Cardiac fibroblast (primary cell): ENCODE measurements at regions not wholly inside any gene's neighbourhood (a gene's known extent, or its start where the extent isn't known, plus 50 kb on each side); places are given as distances from the start of the nearest gene placed in this dataset.

Experiments used
- DNase-seq, 2 donors: peaks; one replicate each; pipeline versions ENCODE4 v3.0.0 to v3.0.0-alpha.2; 2010; ENCODE audit warnings: low read depth in 2 of 2
- H3K4me3 ChIP-seq, 2 donors: replicated peaks in 1 of 2; 1 replicate in 1 of 2; 2 replicates in 1 of 2; pipeline ENCODE4 v1.5.1; 2011; ENCODE audit warnings: low read depth in 2 of 2, low read length in 2 of 2, mild to moderate bottlenecking in 2 of 2, moderate library complexity in 1 of 2
- TF ChIP-seq, protein P1 (sequence below): IDR thresholded peaks from one replicate; pipeline ENCODE4 v1.5.1; 2011; ENCODE audit warnings: low read depth, mild to moderate bottlenecking, low read length, inconsistent platforms

DNA sequence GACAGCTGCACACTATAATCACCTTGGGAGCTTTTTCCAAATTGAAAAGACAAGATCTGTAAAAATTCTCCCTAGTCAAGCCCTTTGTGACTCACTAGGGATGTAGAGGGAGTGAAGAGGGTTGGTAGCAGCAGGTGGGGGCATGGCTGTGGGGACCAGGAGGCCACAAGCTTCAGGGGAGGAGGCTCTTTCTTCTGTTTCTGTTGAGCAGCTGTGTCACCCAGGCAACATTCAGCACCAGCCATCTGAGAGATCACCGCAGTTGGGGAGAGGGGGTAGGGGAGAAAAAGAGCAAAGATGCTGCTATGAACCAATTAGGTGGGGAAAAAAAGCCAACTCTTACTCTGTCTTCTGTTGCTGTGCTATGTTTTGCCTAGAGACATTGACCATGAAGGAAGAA is 352.3 kb upstream of the MEIS1 start:
- no peak for DNase-seq
- H3K4me3 ChIP-seq = no peak overlapping the region
- TF ChIP-seq, protein P1, sequence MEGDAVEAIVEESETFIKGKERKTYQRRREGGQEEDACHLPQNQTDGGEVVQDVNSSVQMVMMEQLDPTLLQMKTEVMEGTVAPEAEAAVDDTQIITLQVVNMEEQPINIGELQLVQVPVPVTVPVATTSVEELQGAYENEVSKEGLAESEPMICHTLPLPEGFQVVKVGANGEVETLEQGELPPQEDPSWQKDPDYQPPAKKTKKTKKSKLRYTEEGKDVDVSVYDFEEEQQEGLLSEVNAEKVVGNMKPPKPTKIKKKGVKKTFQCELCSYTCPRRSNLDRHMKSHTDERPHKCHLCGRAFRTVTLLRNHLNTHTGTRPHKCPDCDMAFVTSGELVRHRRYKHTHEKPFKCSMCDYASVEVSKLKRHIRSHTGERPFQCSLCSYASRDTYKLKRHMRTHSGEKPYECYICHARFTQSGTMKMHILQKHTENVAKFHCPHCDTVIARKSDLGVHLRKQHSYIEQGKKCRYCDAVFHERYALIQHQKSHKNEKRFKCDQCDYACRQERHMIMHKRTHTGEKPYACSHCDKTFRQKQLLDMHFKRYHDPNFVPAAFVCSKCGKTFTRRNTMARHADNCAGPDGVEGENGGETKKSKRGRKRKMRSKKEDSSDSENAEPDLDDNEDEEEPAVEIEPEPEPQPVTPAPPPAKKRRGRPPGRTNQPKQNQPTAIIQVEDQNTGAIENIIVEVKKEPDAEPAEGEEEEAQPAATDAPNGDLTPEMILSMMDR = no peak

DNA sequence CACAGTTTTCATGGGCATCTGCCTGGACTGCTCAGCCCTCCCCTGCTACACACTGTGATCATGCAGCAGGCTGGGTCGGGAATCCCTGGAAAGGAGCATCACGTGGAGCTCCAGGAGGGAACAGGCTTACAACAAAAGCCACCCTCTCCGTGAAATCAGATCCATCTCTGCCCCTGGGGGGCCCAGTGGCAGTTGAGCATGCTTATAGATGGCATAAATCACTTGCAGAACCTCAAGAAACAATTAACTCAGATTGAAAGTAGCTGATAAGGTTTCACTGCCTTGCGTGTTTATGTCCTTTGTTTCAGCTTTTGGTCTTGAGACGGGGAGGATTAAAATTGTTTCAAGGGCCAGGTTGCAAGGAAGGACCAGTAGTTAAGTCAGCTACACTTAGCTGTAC is 354.8 kb upstream of the MEIS1 start:
- no peak overlapping the region for H3K4me3 ChIP-seq
- DNase-seq = no peak
- TF ChIP-seq, protein P1 = no peak

DNA sequence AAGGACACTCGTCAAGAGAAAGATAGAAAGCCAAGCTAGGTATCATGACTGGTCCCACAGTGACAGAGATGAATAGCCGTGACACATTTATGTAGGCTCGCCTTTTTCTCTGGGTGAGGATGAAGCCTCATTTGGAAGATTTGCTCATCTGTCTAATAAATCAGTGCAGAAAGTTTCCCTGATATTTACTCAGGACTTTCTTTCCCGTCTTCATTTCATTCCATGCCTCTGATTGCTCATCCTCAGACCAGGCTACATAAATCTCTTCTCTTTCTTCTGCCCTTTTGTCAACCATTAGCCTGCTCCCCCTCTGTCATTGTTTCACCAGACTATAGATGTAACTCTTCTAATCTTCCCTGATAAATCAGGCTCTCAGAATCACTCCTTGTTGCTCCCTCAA is 361.8 kb upstream of the MEIS1 start:
- no peak for DNase-seq
- TF ChIP-seq, protein P1 = no peak
- no peak overlapping the region for H3K4me3 ChIP-seq

DNA sequence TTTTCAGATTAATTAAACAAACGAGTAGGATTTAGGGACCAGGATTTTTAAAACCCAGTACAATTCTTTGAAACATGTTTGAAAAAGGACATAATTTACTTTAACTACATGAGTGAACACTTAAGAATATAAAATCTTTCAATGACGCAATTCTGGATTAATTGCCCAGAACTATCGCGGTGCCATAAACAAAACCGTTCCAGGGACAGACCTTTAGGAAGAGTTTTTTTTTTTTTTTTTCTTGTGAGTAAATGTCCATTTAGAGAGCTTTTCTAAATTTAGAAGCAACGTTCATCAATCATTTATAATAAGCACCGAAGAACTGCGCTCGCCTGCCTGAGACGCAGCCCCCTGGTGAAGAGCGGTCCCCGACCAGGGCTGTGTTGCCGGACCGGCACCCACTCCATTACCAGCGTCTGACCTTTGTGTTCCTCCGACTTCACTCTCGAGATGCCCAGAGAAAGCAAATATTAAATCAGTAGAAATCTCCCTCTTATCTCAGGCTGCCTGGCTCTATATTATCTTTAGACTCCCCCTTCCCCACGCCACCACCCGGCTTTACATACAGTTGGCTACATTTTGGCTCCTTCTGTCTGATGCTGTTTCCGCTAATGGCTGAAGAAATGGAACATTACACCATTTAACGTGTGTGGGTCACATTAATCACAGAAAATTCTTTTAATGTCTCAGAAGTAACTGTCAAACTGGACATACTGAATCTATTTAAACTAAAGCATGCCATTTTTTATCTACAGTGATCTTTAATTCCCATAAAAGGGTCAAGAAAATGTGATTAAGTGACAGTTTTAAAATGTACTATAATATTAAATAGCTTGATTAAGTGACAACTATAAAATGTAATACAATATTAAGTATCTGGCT is 364.0 kb upstream of the MEIS1 start:
- TF ChIP-seq, protein P1 = no peak
- H3K4me3 ChIP-seq = no peak overlapping the region
- no peak for DNase-seq

DNA sequence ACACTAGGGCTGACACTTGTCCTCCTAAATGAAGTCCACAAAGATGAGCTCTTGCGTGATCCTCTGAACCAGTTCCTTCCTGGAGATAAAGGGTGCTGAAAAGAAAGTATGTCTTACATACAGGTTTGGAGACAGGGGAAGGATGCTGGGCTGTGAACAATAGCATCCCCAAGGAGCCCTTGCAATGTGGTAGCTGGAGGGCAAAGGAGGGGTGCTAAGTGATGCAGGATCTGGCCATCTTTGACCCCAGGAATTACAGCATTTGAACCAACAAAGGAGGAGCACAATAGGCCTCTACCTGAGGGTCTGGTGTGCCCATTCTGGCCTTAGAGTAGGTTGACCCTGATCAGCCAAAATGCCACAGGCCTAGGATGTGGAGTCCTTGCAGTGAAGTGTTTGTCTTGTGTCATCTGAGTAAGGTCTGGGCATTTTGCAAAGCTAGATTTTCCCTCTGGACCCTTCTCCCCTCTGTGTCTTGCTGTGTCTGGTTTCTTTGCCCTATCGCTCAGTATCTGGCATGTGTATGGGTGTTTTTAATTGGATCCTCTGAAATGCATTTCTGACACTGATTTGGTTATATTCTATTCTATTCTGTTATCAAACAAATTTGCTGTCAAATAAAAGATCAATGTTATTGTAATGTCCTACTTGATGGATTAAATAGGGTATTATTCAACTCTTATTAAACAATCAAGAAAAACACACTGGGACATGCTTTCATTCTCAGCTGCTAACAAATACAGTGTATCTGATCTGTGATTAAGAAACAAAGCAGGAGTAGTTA is 364.8 kb upstream of the MEIS1 start:
- H3K4me3 ChIP-seq = no peak overlapping the region
- TF ChIP-seq, protein P1 = no peak

DNA sequence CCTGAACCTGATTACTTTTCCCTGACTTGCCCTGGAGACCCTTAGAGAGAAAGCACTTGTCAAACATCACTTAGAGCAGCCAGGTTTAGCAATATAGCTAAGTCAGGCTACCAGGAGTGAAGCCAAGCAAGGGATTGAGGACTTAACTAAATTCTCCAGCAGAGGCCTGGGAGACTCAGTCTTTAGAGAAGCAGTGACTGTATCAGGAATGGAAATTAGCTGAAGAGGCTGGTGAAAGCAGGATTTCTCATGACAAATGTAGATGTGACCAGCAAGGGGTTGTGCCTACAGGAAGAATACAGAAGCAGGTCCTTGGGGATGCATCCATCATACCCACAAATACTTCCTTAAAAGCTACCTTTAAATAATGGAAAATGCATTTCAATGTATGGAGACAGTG is 368.9 kb upstream of the MEIS1 start:
- DNase-seq = no peak
- no peak overlapping the region for H3K4me3 ChIP-seq
- TF ChIP-seq, protein P1 = no peak

More for the DNA sequence above, 364.8 kb upstream of the MEIS1 start:
- no peak for DNase-seq
